ENCODE measurements at regions not wholly inside any gene's neighbourhood (a gene's known extent, or its start where the extent isn't known, plus 50 kb on each side); places are given as distances from the start of the nearest gene placed in this dataset.
"Not testable (repeated sequence)": the region's sequence is repeated elsewhere in the genome, so short reads cannot be mapped to it uniquely, and the experiment has no call there.

GRCh38 chr7:156043416-156044178 lies 231.3 kb upstream of the SHH start:
- Histone ChIP-seq H3K9me3 (no peaks in the 10 kb centered on the region), H3K36me3 (no peaks in the 10 kb centered on the region), H3K4me3 (ENCODE audit: low read depth, low read length) (no peak overlapping the region), H3K4me1 (no peaks in the 10 kb centered on the region), H3K27me3 (peaks cover 13% of the 10 kb centered on the region)
- DNase-seq, result no peak
- no peak for TF ChIP-seq CTCF (IDR thresholded peaks at IDR 0.05; ENCODE audit: low read depth, low read length)

- Histone ChIP-seq H3K36me3 (no peaks in the 10 kb centered on the region), H3K4me1 (no peaks in the 10 kb centered on the region), H3K4me3 (ENCODE audit: low read depth, low read length) (no peak overlapping the region), H3K27me3 (peaks cover 26% of the 10 kb centered on the region), H3K9me3 (no peaks in the 10 kb centered on the region)
- no peak for TF ChIP-seq CTCF (IDR thresholded peaks at IDR 0.05; ENCODE audit: low read depth, low read length)
- no peak for DNase-seq
These were observed 229.1 kb upstream of the SHH start for GRCh38 chr7:156041398-156041797.

GRCh38 chr7:156039971-156040677 lies 227.9 kb upstream of the SHH start:
- no peak overlapping the region for H3K4me3 ChIP-seq (ENCODE audit: low read depth, low read length)
- H3K36me3 ChIP-seq, result no peaks in the 10 kb centered on the region
- H3K9me3 ChIP-seq, result no peaks in the 10 kb centered on the region
- peaks cover 27% of the 10 kb centered on the region for H3K27me3 ChIP-seq
- DNase-seq, result no peak
- TF ChIP-seq CTCF (IDR thresholded peaks at IDR 0.05; ENCODE audit: low read depth, low read length), result no peak
- no peaks in the 10 kb centered on the region for H3K4me1 ChIP-seq

- H3K4me1 ChIP-seq, result no peaks in the 10 kb centered on the region
- no peak overlapping the region for H3K4me3 ChIP-seq (ENCODE audit: low read depth, low read length)
- no peaks in the 10 kb centered on the region for H3K36me3 ChIP-seq
- peaks cover 27% of the 10 kb centered on the region for H3K27me3 ChIP-seq
- no peak for DNase-seq
- no peak for TF ChIP-seq CTCF (IDR thresholded peaks at IDR 0.05; ENCODE audit: low read depth, low read length)
- H3K9me3 ChIP-seq, result no peaks in the 10 kb centered on the region
These were observed 226.9 kb upstream of the SHH start for GRCh38 chr7:156039194-156039593.

GRCh38 chr7:156038345-156038744 lies 226.1 kb upstream of the SHH start:
- Histone ChIP-seq H3K4me3 (ENCODE audit: low read depth, low read length) (no peak overlapping the region), H3K9me3 (no peaks in the 10 kb centered on the region), H3K4me1 (no peaks in the 10 kb centered on the region), H3K36me3 (no peaks in the 10 kb centered on the region), H3K27me3 (peaks cover 27% of the 10 kb centered on the region)
- no peak for TF ChIP-seq CTCF (IDR thresholded peaks at IDR 0.05; ENCODE audit: low read depth, low read length)
- no peak for DNase-seq

- Histone ChIP-seq H3K9me3 (no peaks in the 10 kb centered on the region), H3K36me3 (no peaks in the 10 kb centered on the region), H3K27me3 (peaks cover 27% of the 10 kb centered on the region), H3K4me3 (ENCODE audit: low read depth, low read length) (no peak overlapping the region), H3K4me1 (no peaks in the 10 kb centered on the region)
- no peak for DNase-seq
- no peak for TF ChIP-seq CTCF (IDR thresholded peaks at IDR 0.05; ENCODE audit: low read depth, low read length)
These were observed 223.9 kb upstream of the SHH start for GRCh38 chr7:156036153-156036552.

- H3K9me3 ChIP-seq; H3K36me3 ChIP-seq; H3K4me1 ChIP-seq; DNase-seq; H3K4me3 ChIP-seq (ENCODE audit: low read depth, low read length): not testable (repeated sequence)
- peaks cover 27% of the 10 kb centered on the region for H3K27me3 ChIP-seq
These were observed 223.1 kb upstream of the SHH start for GRCh38 chr7:156035387-156035786.
